GF-D8 (cell line): ENCODE measurements at regions not wholly inside any gene's neighbourhood (a gene's known extent, or its start where the extent isn't known, plus 50 kb on each side); places are given as distances from the start of the nearest gene placed in this dataset.
"Not testable (repeated sequence)": the region's sequence is repeated elsewhere in the genome, so short reads cannot be mapped to it uniquely, and the experiment has no call there.

Experiments used
- DNase-seq: peaks from one replicate; lab custom pipeline; 2025; lab: John Stamatoyannopoulos, UW

- peak; percentile 99 for DNase-seq
These were observed 141.5 kb upstream of the TBL1XR1 start for GRCh38 chr3:177338697-177339219.

DNA sequence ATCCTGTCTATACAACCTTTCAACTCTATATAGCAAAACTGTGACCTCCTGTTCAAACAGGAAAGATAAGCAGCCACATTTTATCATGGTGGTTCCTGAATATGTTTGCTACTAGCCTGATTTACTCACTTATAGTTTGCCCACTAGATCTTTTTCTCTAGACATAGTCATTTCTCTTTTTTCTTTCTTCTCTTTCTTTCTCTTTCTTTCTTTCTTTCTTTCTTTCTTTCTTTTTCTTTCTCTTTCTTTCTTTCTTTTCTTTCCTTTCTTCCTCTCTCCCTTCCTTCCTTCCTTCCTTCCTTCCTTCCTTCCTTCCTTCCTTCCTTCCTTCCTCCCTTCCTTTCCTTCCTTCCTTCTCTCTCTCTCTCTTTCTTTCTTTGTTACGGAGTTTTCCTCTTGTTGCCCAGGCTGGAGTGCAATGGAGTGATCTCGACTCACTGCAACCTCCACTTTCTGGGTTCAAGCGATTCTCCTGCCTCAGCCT, 142.0 kb upstream of the TBL1XR1 start:
- DNase-seq = peak; percentile 80

DNA sequence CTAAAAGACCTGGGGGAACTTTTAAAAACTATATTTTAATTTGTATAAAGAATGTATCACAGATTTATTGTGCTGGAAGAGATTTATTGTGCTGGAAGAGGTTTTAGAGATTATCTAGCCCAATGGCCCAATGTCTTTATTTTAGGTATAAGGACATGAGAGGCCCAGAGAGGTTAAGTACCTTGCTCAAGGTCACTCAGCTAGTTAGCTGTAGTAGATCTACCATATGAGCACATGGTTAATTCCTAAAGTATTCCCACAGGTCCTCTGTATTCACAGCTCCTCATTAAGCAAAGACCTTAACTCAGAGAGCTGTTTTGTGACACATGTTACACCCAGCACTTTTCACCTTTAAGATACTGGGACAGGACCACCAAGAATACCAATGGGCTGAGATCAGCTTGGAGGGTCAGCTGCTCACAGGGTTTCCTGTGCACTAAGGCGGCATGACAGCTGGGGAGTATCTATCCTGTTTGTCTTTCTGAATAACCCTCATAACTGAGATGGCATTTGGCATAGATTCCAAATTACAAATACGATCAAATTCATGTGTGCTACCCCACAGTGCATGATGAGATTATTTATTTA, 143.1 kb upstream of the TBL1XR1 start:
- no peak for DNase-seq

DNA sequence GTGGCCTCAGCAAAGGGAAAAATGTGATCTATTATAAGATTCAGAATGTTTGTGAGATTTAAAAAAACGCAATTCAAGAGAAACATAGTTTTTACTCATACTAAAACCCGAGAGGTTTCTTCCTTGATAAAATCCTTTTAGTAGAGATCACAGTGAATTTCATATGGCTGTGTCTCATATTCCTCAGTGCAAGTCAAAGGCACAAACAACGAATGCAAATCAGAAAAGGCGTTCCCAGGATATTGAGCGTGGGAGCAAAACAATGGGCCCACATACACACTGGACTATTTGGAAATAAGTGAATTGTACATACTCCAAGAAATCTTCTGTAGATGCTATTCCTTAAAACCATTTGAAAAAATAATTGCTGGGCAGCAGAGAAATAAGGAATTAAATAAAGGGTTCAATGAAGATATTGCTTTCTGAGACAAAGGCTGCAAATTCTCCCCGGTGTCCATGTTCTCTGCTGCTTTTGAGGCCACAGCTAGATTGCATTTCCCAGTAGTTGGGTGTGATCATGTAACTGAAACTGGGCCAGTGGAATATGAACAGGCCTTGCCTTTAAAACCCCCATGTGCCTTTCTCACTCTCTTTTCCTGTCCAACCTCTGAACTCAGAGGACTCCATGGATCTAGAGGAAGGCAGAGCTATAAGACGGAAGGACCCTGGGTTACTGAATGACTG, 144.6 kb upstream of the TBL1XR1 start:
- DNase-seq = no peak

- no peak for DNase-seq
These were observed 145.9 kb upstream of the TBL1XR1 start for GRCh38 chr3:177343122-177343625.

DNA sequence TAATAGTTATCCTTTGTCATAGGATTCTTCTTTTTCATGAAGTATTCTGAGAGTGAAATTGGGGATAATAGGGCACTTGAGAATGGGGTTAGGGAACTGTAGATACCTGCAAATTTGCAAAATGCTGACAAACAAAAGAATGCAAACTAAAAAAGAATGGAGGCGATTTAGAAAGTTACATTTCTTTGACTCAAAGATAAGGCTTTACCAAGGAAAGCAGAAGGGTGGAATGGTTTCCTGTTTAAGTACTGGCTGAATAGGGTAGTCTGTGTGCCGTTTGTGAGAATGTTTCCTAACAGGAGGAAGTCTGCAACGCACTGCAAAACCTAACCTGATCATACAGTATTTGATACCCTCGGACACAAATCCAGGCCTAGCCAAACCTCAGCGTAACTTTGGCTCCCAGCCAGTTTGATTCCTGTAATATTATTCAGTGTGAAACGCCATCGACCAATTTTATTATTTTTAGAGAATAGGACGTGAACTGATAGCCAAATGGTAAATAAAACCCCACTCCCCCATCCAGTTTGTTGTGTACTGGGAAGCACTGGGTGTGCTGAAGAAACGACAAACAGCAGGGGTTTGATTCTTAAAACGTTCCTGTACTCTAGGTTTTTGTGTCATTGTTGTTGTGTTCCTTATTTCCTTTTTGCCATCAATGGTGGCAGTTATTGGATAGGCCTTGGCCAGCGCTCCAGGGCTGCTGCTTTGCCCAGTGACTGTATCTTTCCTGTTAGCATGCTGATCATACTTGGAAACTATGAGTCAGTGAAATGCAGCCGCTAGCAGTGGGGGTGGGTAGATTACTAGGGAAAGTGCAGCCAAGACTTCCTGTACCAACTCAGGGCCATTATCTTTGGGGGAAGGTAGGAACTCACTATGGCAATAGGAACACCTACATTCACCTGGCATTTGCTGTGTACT, 148.0 kb upstream of the TBL1XR1 start:
- DNase-seq = peak; percentile 66

DNA sequence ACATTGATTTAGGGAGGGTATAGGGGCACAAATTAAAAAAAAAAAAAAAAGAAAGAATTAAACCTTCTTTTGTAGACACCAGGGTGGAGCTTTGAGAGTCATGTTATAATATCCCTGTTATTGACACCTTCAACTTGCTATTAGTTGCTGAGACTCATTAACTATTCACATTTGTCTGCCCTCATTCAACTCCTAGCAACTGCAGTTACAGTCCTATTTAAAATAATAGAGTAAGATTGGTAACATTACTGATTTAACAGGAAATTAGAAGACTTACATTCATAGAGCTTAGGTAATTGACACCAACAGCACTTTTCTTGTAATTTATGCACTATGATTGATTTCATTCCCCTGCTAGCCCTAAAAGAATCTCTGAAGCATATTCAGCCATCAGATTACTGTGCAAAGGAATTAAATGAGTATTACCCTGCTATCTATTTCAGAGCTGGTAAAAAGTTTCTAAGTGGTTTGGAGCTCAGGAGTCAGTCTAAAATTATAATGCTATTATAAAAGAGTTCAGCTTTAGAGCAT, 148.8 kb upstream of the TBL1XR1 start:
- no peak for DNase-seq

DNA sequence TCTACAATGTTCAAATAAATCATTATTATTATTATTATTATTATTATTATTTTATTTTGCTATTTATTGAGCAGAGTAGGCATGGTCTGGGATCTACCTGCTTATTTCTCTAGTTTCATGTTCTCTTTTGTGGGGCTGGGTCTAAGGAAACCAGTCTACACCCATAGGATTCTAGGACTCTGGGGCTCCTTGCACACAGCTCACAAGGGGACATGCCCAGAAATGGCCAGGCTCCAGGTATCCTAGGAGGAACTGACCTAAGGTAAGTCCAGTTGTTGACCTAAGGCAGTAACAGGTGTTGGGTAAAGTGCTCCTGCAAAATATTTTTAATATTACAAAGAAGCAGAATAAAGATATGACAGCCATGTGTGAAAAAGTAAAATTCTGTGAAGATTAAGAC, 149.6 kb upstream of the TBL1XR1 start:
- DNase-seq = no peak

GRCh38 chr3:177347611-177348010, 150.3 kb upstream of the TBL1XR1 start:
- no peak for DNase-seq

- DNase-seq = no peak
These were observed 151.7 kb upstream of the TBL1XR1 start for GRCh38 chr3:177348974-177349373.

GRCh38 chr3:177349384-177349783, 152.1 kb upstream of the TBL1XR1 start:
- DNase-seq = no peak

GRCh38 chr3:177350121-177350520, 152.8 kb upstream of the TBL1XR1 start:
- no peak for DNase-seq

DNA sequence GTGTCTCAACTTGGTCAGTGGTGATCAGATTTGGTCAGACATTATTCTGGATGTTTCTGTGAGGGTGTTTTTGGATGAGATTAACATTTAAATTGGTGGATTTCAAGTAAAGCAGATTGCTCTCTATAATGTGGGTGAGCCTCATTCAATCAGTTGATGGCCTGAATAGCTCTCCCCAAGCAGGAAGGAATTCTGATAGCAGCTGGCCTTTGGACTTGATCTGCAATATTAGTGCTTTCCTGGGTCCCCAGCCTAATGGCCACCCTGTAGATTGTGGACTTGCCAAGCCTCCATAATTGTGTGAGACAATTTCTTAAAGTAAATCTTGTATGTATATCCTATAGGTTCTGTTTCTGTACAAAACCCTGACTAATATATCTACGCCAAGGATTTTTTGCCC, 153.9 kb upstream of the TBL1XR1 start:
- no peak for DNase-seq

DNA sequence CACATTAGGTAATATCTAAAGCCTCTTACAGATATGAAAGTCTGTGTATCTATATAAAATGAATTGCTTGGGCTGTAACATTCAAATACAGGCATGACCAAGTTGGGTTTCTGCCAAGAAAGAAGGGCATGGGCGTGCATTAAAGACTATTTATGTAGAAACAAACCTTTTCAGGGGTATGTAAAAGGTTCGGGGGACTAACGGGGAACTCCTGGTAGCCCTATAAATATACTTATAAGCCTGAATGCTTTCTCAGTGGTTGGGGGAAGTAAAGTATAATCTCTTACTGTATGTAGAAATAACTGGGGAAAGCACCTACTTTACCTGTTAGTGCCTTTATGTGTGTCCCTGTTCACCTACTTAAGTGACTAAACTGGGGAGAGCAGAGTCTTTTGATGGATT, 154.5 kb upstream of the TBL1XR1 start:
- no peak for DNase-seq

- DNase-seq = no peak
These were observed 155.1 kb upstream of the TBL1XR1 start for GRCh38 chr3:177352424-177352823.

GRCh38 chr3:177353140-177353539, 155.9 kb upstream of the TBL1XR1 start:
- DNase-seq = no peak

DNA sequence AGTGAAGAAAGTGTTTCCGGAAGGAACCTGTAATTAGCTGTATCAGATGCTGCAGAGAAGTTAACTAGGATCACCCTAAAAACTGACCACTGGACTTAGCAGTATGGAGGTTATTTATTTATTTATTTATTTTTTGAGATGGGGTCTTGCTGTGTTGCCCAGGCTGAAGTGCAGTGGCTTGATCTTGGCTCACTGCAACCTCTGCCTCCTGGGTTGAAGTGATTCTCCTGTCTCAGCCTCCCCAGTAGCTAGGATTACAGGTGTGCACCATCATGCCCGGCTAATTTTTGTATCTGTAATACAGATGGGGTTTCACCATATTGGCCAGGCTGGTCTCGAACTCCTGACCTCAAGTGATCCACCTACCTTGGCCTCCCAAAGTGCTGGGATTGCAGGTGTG, 156.6 kb upstream of the TBL1XR1 start:
- not testable (repeated sequence) for DNase-seq

DNA sequence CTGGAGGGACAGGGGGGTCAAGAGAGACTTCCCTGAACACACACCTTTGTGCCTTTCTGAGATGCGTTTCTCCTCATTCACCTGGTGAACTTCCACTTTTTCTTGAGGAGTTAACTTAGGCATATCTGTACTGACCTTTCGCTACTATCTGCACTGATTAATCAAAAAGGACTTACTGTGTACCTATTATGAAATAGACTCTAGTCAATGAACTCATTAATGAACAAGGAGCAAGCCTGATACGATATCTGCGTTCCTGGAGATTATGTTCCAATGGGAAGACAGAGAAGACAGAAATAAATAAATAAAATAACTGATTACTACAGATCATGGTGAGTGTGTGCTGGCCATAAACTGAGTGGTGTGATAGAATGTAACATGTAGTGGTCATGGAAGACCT, 157.2 kb upstream of the TBL1XR1 start:
- no peak for DNase-seq

GRCh38 chr3:177356113-177356512, 158.8 kb upstream of the TBL1XR1 start:
- no peak for DNase-seq

- no peak for DNase-seq
These were observed 159.7 kb upstream of the TBL1XR1 start for GRCh38 chr3:177356952-177357351.

DNA sequence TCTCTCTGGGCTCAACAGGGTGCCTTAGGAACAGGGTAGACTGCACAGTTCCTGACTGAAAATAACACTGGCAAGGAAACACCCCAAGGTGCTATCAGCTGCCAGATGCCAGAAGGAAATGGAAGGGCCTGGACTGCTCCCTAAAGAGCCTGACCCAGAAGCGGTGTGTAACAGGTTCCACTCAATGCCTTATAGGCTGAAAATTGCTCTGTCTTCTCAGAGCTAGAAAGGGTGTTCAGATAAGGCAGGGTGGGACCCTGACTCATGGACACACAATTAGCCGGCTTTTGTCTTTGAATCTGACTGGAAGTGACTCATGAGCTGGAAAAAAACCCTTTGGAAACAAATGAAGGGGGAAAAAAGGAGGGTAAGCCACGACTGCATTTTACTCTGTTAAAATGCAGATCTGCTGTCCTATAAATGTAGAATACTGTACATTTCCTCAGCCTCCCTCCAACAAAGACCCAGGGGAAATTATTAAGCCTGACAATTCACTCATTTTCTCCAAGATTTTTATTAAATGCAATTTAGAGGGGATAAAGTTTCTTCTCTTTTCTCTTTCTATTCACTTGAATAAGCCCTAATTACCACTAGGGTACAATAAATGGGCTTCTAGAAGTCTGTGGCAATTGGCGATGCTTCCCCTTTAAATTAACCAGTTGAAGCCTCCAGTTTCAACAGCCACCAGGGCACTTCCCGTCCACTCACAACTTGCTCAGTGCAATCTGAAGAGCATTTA, 160.2 kb upstream of the TBL1XR1 start:
- DNase-seq = peak; percentile 32
